Neural cell (in vitro differentiated cells): ENCODE measurements at regions not wholly inside any gene's neighbourhood (a gene's known extent, or its start where the extent isn't known, plus 50 kb on each side); places are given as distances from the start of the nearest gene placed in this dataset.

Experiments used
- H2AFZ ChIP-seq: fragments of 200-600, 300-800 bp; sonication (generic), shearing (Covaris generic); 2 replicates; pipeline ENCODE4 v1.6.0; 2014; ENCODE audit warnings: low read depth, mild to moderate bottlenecking, antibody characterized with exemption, low read length, moderate library complexity
- H3F3A ChIP-seq: fragments of 200-600 bp; shearing (Covaris generic); 2 replicates; pipeline ENCODE4 v1.6.1; 2016; ENCODE audit warnings: mild to moderate bottlenecking, moderate library complexity, mixed read lengths, antibody characterized with exemption, low read length; ENCODE audit not compliant: insufficient read depth, poor library complexity, severe bottlenecking
- H3K27ac ChIP-seq: fragments of 200-600, 300-800 bp; sonication (generic), shearing (Covaris generic); 2 replicates; pipeline ENCODE4 v1.5.1; 2014; ENCODE audit warnings: mild to moderate bottlenecking, low read length, moderate library complexity
- H3K27me3 ChIP-seq: fragments of 300-800, 200-600 bp; sonication (generic), shearing (Covaris generic); 2 replicates; pipeline ENCODE4 v1.6.0; 2014; ENCODE audit warnings: mild to moderate bottlenecking, low read depth, low read length, moderate library complexity; ENCODE audit not compliant: insufficient read depth
- H3K36me3 ChIP-seq: fragments of 300-800, 200-600 bp; sonication (generic), shearing (Covaris generic); 2 replicates; pipeline ENCODE4 v1.5.1; 2014; ENCODE audit warnings: mild to moderate bottlenecking, antibody characterized with exemption, low read length, moderate library complexity; ENCODE audit not compliant: insufficient read depth
- H3K4me2 ChIP-seq: fragments of 300-800, 200-600 bp; sonication (generic), shearing (Covaris generic); 2 replicates; pipeline ENCODE4 v1.6.0; 2014; ENCODE audit warnings: mild to moderate bottlenecking, low read length
- H3K4me3 ChIP-seq: fragments of 300-800, 200-600 bp; sonication (generic), shearing (Covaris generic); 2 replicates; pipeline ENCODE4 v1.5.1; 2014; ENCODE audit warnings: mild to moderate bottlenecking, low read length, moderate library complexity
- H3K79me2 ChIP-seq: fragments of 200-600 bp; shearing (Covaris generic); replicated peaks from 2 replicates; pipeline ENCODE4 v1.6.0; 2014; ENCODE audit warnings: mild to moderate bottlenecking, low read length, moderate library complexity; ENCODE audit not compliant: insufficient read depth
- H3K9ac ChIP-seq: fragments of 300-800, 200-600 bp; sonication (generic), shearing (Covaris generic); 2 replicates; pipeline ENCODE4 v1.6.1; 2016; ENCODE audit warnings: mild to moderate bottlenecking, low read length, mixed read lengths
- H3K9me2 ChIP-seq: fragments of 200-600 bp; shearing (Covaris generic); 2 replicates; pipeline ENCODE4 v1.6.1; 2016; ENCODE audit warnings: mild to moderate bottlenecking, low read length, mixed read lengths; ENCODE audit not compliant: insufficient read depth
- H3K9me3 ChIP-seq: fragments of 200-600, 300-800 bp; sonication (generic), shearing (Covaris generic); 2 replicates; pipeline ENCODE4 v1.6.1; 2016; ENCODE audit warnings: mild to moderate bottlenecking, mixed run types, low read length, moderate library complexity, mixed read lengths
- H4K20me1 ChIP-seq: fragments of 200-600 bp; shearing (Covaris generic); 2 replicates; pipeline ENCODE4 v1.6.1; 2016; ENCODE audit warnings: mild to moderate bottlenecking, mixed run types; ENCODE audit not compliant: insufficient read depth
- CTCF ChIP-seq: fragments of 450-650 bp; IDR thresholded peaks from 2 replicates; pipeline ENCODE4 v1.5.1; 2014; ENCODE audit warnings: antibody characterized with exemption, mild to moderate bottlenecking, moderate library complexity; ENCODE audit not compliant: poor library complexity, severe bottlenecking
- EP300 ChIP-seq: fragments of 450-650 bp; conservative IDR thresholded peaks from 2 replicates; pipeline ENCODE4 v1.6.1; 2014; ENCODE audit warnings: antibody characterized with exemption, mild to moderate bottlenecking, moderate library complexity; ENCODE audit not compliant: poor library complexity, severe bottlenecking
- EZH2 ChIP-seq: fragments of 200-600, 300-800 bp; shearing (Covaris generic), sonication (generic); IDR thresholded peaks from 2 replicates; pipeline ENCODE4 v1.6.1; 2014; ENCODE audit warnings: antibody characterized with exemption, low read length, borderline replicate concordance, mild to moderate bottlenecking; ENCODE audit not compliant: insufficient read depth, poor library complexity, severe bottlenecking
- MXI1 ChIP-seq: fragments of 450-650 bp; conservative IDR thresholded peaks from 2 replicates; pipeline ENCODE4 v1.6.1; 2014; ENCODE audit warnings: antibody characterized with exemption, mild to moderate bottlenecking; ENCODE audit not compliant: poor library complexity, severe bottlenecking
- POLR2AphosphoS5 ChIP-seq: IDR thresholded peaks from 2 replicates; pipeline ENCODE4 v1.6.1; 2012
- RAD21 ChIP-seq: fragments of 450-650 bp; conservative IDR thresholded peaks from 2 replicates; pipeline ENCODE4 v1.6.1; 2014; ENCODE audit warnings: antibody characterized with exemption, mild to moderate bottlenecking, moderate library complexity
- REST ChIP-seq: IDR thresholded peaks from 2 replicates; pipeline ENCODE4 v1.6.1; 2012; ENCODE audit warnings: borderline replicate concordance
- SMC3 ChIP-seq: fragments of 450-650 bp; conservative IDR thresholded peaks from 2 replicates; pipeline ENCODE4 v1.6.1; 2014; ENCODE audit warnings: antibody characterized with exemption, mild to moderate bottlenecking, moderate library complexity; ENCODE audit not compliant: poor library complexity
- TAF1 ChIP-seq: IDR thresholded peaks from 2 replicates; pipeline ENCODE4 v1.6.1; 2012; ENCODE audit warnings: low read depth

GRCh38 chr4:180217070-180217469 is 2026.1 kb upstream of the TENM3 start:
- Histone ChIP-seq H4K20me1 (no peaks in the 10 kb centered on the region), H3K9me2 (no peaks in the 10 kb centered on the region), H2AFZ (no peak overlapping the region), H3K36me3 (no peaks in the 10 kb centered on the region), H3F3A (no peaks in the 10 kb centered on the region), H3K9me3 (no peaks in the 10 kb centered on the region), H3K27me3 (no peaks in the 10 kb centered on the region), H3K27ac (no peak overlapping the region), H3K4me2 (no peak overlapping the region), H3K9ac (no peak overlapping the region), H3K79me2 (no peaks in the 10 kb centered on the region), H3K4me3 (no peak overlapping the region)
- TF ChIP-seq TAF1 (no peak), POLR2AphosphoS5 (no peak), RAD21 (no peak), SMC3 (no peak), CTCF (no peak), EZH2 (no peak), MXI1 (no peak), EP300 (no peak), REST (no peak)

- Histone ChIP-seq H3K9me3 (no peaks in the 10 kb centered on the region), H3K4me3 (no peak overlapping the region), H3K27me3 (no peaks in the 10 kb centered on the region), H3K9me2 (no peaks in the 10 kb centered on the region), H3K79me2 (no peaks in the 10 kb centered on the region), H3K36me3 (no peaks in the 10 kb centered on the region), H3K4me2 (no peak overlapping the region), H3F3A (no peaks in the 10 kb centered on the region), H3K9ac (no peak overlapping the region), H3K27ac (no peak overlapping the region), H2AFZ (no peak overlapping the region), H4K20me1 (no peaks in the 10 kb centered on the region)
- TF ChIP-seq RAD21 (no peak), POLR2AphosphoS5 (no peak), EZH2 (no peak), EP300 (no peak), CTCF (no peak), REST (no peak), MXI1 (no peak), SMC3 (no peak)
Observed at GRCh38 chr4:180219080-180219479, 2024.1 kb upstream of the TENM3 start.
